ENCODE measurements at regions not wholly inside any gene's neighbourhood (a gene's known extent, or its start where the extent isn't known, plus 50 kb on each side); places are given as distances from the start of the nearest gene placed in this dataset.

DNA sequence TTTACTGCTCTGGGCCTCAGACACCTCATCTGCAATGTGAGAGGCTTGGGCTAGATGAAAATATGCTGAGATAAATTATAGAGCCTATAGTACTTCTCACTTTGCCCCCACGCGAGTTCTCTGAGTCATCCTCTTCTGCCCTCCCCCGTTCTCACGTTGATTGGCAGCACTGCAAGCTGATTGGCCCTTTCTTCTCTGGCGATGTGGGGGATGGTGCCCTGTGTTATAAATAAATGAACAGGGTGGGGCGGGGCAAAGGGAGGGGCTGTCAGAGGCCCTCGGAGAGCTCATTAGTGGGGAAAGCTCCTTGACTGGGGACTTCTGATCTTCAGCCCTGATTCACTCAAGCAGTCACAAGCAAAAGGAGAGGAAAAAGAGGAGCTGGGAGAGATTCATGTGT is 64.3 kb upstream of the ZC3H12A start:
- TF ChIP-seq, protein P1, sequence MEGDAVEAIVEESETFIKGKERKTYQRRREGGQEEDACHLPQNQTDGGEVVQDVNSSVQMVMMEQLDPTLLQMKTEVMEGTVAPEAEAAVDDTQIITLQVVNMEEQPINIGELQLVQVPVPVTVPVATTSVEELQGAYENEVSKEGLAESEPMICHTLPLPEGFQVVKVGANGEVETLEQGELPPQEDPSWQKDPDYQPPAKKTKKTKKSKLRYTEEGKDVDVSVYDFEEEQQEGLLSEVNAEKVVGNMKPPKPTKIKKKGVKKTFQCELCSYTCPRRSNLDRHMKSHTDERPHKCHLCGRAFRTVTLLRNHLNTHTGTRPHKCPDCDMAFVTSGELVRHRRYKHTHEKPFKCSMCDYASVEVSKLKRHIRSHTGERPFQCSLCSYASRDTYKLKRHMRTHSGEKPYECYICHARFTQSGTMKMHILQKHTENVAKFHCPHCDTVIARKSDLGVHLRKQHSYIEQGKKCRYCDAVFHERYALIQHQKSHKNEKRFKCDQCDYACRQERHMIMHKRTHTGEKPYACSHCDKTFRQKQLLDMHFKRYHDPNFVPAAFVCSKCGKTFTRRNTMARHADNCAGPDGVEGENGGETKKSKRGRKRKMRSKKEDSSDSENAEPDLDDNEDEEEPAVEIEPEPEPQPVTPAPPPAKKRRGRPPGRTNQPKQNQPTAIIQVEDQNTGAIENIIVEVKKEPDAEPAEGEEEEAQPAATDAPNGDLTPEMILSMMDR (IDR thresholded peaks at IDR 0.05) = no peak
- no peak for TF ChIP-seq POLR2A (IDR thresholded peaks at IDR 0.05)
- intact Hi-C loops (cut with DNase I; ENCODE audit: low total_unique reads) = no loop called here
- Histone ChIP-seq H3K9me3 (no peaks in the 10 kb centered on the region), H3K4me3 (no peak overlapping the region), H3K36me3 (ENCODE audit: low read depth, missing control alignments) (no peaks in the 10 kb centered on the region), H3K27me3 (no peaks in the 10 kb centered on the region), H3K27ac (no peak overlapping the region), H3K4me1 (no peaks in the 10 kb centered on the region)
- WGBS, 2 donors = 20 to 24% methylated on average over 7 of the region's 7 CpGs
- DNase-seq = no peak

DNA sequence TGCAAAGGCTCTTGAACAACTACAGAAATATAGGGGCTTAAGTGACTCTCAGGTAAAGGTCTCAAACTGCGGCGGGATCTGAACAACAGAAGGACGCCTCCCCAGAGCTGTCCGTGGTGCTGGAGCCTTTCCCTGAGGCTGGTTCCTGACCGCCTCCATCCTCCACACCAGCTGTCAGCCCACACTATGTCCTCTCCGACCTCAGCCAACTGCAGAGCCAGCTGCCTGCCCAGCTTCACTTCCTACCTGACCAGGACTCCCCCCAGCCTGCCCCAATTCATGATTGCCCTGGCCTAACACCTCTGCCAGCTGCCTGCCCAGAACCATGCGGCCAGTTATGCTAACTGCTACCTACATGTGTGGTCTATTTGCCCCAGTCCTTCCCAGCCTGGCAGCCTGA is 63.6 kb upstream of the ZC3H12A start:
- H3K4me1 ChIP-seq = no peaks in the 10 kb centered on the region
- peak; percentile 53 for DNase-seq
- no peaks in the 10 kb centered on the region for H3K36me3 ChIP-seq (ENCODE audit: low read depth, missing control alignments)
- 18 to 22% methylated on average over 5 to 7 of the region's 7 CpGs for WGBS, 2 donors
- H3K27me3 ChIP-seq = no peaks in the 10 kb centered on the region
- TF ChIP-seq, protein P1 (IDR thresholded peaks at IDR 0.05) = no peak
- TF ChIP-seq POLR2A (IDR thresholded peaks at IDR 0.05) = no peak
- H3K9me3 ChIP-seq = no peaks in the 10 kb centered on the region
- intact Hi-C loops (cut with DNase I; ENCODE audit: low total_unique reads) = no loop called here
- no peak overlapping the region for H3K4me3 ChIP-seq
- no peak overlapping the region for H3K27ac ChIP-seq

DNA sequence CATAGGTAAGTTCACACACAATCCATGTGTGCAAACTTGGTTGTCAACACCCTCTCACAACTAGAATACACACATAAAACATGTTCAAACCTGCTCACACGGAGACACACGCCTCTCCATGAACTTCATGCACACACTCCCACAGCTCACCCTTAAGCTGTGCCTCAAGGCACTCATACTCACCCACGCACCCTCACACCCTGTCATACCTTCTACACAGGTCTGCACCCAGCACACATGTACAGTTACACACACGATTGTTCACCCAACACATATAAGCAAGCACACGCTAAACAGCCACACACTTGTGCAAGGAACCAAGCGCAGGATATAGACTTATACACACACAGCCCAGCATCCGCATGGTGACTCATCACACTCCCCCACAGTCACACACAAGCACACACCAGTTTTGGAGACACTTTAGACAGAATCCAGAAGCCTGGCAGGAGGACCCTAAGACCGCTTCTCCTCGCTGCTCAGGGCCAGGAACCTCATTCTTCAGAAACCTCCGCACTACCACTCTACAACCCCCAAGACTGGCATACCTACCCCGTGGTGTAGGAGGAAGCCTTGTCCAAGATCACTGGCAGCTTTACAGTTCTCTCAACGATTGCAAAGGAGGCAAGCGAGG is 58.7 kb upstream of the ZC3H12A start:
- Histone ChIP-seq H3K36me3 (ENCODE audit: low read depth, missing control alignments) (no peaks in the 10 kb centered on the region), H3K27me3 (no peaks in the 10 kb centered on the region), H3K9me3 (no peaks in the 10 kb centered on the region), H3K4me3 (no peak overlapping the region), H3K4me1 (no peaks in the 10 kb centered on the region), H3K27ac (no peak overlapping the region)
- TF ChIP-seq POLR2A (IDR thresholded peaks at IDR 0.05) = no peak
- TF ChIP-seq, protein P1 (IDR thresholded peaks at IDR 0.05) = no peak
- no peak for DNase-seq
- intact Hi-C loops (cut with DNase I; ENCODE audit: low total_unique reads) = no loop called here
- 92% methylated on average over 10 to 13 of the region's 13 CpGs for WGBS, 2 donors

DNA sequence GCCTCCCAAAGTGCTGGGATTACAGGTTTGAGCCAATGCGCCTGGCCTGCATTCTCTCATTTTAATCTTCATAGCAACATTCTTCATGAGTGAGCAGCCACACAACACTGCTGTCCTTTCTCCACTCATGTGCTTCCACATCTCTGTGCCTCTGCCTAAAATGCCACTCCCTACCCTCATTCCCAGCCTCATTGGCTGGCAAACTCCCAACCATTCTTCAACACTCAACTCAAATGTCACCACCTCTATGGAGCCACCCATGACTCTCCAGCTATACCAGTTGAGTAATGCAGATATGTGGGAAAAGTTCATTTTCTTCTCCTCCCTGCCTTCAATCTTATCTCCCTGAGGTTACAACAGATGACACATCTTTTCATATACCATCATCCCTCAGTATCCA is 53.9 kb upstream of the ZC3H12A start:
- intact Hi-C loops (cut with DNase I; ENCODE audit: low total_unique reads) = no loop called here
- Histone ChIP-seq H3K27me3 (no peaks in the 10 kb centered on the region), H3K27ac (no peak overlapping the region), H3K4me1 (no peaks in the 10 kb centered on the region), H3K9me3 (no peaks in the 10 kb centered on the region), H3K36me3 (ENCODE audit: low read depth, missing control alignments) (no peaks in the 10 kb centered on the region), H3K4me3 (no peak overlapping the region)
- DNase-seq = no peak
- TF ChIP-seq, protein P1 (IDR thresholded peaks at IDR 0.05) = no peak
- TF ChIP-seq POLR2A (IDR thresholded peaks at IDR 0.05) = no peak
- 0 to 100% methylated on average over 1 of the region's 1 CpG for WGBS, 2 donors

DNA sequence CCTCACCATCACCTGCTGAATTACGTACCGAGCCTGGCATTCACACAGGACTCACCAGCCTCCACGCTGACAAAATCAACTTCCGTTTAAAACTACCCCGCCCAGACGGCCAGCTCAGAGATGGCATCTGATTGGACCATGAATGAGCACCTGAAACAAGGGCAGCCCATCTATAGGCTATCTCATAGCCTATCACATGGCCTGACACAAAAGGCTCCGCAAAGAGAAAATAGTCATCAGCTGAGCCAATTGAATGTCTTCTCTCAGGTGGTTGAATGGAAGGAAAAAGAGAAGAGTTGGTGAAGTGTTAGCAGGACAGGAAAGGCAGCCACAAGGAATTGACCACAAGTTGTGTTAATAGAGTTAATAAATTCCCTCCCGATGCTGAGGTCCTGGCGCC is 50.6 kb upstream of the ZC3H12A start:
- 70 to 74% methylated on average over 9 of the region's 9 CpGs for WGBS, 2 donors
- Histone ChIP-seq H3K9me3 (no peaks in the 10 kb centered on the region), H3K27ac (no peak overlapping the region), H3K4me1 (no peaks in the 10 kb centered on the region), H3K4me3 (no peak overlapping the region), H3K36me3 (ENCODE audit: low read depth, missing control alignments) (no peaks in the 10 kb centered on the region), H3K27me3 (no peaks in the 10 kb centered on the region)
- intact Hi-C loops (cut with DNase I; ENCODE audit: low total_unique reads) = no loop called here
- TF ChIP-seq, protein P1 (IDR thresholded peaks at IDR 0.05) = no peak
- TF ChIP-seq POLR2A (IDR thresholded peaks at IDR 0.05) = no peak
- peak; percentile 82 for DNase-seq

Measured in testis (tissue), 2 donors.